GM23338 (cell line): ENCODE measurements at regions not wholly inside any gene's neighbourhood (a gene's known extent, or its start where the extent isn't known, plus 50 kb on each side); places are given as distances from the start of the nearest gene placed in this dataset.

ENCODE experiments used
- ATAC-seq: fragments of 200-7000 bp; cut with Tn5 transposase; 3 replicates; pipeline ENCODE4 v1.9.1; 2020
- DNase-seq: peaks from one replicate; pipeline ENCODE4 v3.0.0-alpha.2; 2015; ENCODE audit warnings: low spot score
- H2AFZ ChIP-seq: fragments of 200-600 bp; sonication (generic); 2 replicates; pipeline ENCODE4 v1.8.0; 2016; ENCODE audit warnings: antibody characterized with exemption, mild to moderate bottlenecking, moderate library complexity
- H3F3A ChIP-seq: fragments of 200-600 bp; sonication (generic); replicated peaks from 2 replicates; pipeline ENCODE4 v1.8.0; 2017; ENCODE audit warnings: antibody characterized with exemption, mixed run types, low read depth
- H3K27ac ChIP-seq: fragments of 200-600 bp; sonication (generic); 2 replicates; pipeline ENCODE4 v1.6.1; 2016; ENCODE audit warnings: low read depth
- H3K27me3 ChIP-seq: fragments of 200-600 bp; sonication (generic); 2 replicates; pipeline ENCODE4 v1.8.0; 2016; ENCODE audit warnings: mild to moderate bottlenecking, mixed run types, moderate library complexity; ENCODE audit not compliant: insufficient read depth
- H3K36me3 ChIP-seq: fragments of 200-600 bp; sonication (generic); 2 replicates; pipeline ENCODE4 v1.8.0; 2016; ENCODE audit warnings: mild to moderate bottlenecking; ENCODE audit not compliant: insufficient read depth
- H3K4me1 ChIP-seq: fragments of 200-600 bp; sonication (generic); 2 replicates; pipeline ENCODE4 v1.8.0; 2016; ENCODE audit warnings: mild to moderate bottlenecking, moderate library complexity; ENCODE audit not compliant: insufficient read depth
- H3K4me2 ChIP-seq: fragments of 200-600 bp; sonication (generic); 2 replicates; pipeline ENCODE4 v1.7.1; 2017; ENCODE audit warnings: mixed run types
- H3K4me3 ChIP-seq: fragments of 200-600 bp; sonication (generic); 2 replicates; pipeline ENCODE4 v1.6.1; 2016; ENCODE audit warnings: mixed run types
- H3K79me2 ChIP-seq: fragments of 200-600 bp; sonication (generic); replicated peaks from 2 replicates; pipeline ENCODE4 v1.8.0; 2017; ENCODE audit warnings: mild to moderate bottlenecking; ENCODE audit not compliant: insufficient read depth
- H3K9me2 ChIP-seq: fragments of 200-600 bp; sonication (generic); 2 replicates; pipeline ENCODE4 v1.8.0; 2017; ENCODE audit not compliant: insufficient read depth
- H4K20me1 ChIP-seq: fragments of 200-600 bp; sonication (generic); replicated peaks from 2 replicates; pipeline ENCODE4 v1.8.0; 2017; ENCODE audit warnings: mild to moderate bottlenecking; ENCODE audit not compliant: insufficient read depth
- H3K27ac Mint-ChIP-seq: 2 replicates; pipeline ENCODE4 v1.8.0; 2020; ENCODE audit warnings: inconsistent platforms, mild to moderate bottlenecking, moderate library complexity, mixed read lengths
- H3K27me3 Mint-ChIP-seq: 3 replicates; pipeline ENCODE4 v1.8.0; 2022; ENCODE audit warnings: low read depth, mild to moderate bottlenecking, moderate library complexity, mixed read lengths, inconsistent platforms; ENCODE audit not compliant: insufficient read depth, poor library complexity
- H3K36me3 Mint-ChIP-seq: 3 replicates; pipeline ENCODE4 v1.8.0; 2021; ENCODE audit warnings: low read depth, mild to moderate bottlenecking, inconsistent platforms, moderate library complexity, mixed read lengths
- H3K4me1 Mint-ChIP-seq: 3 replicates; pipeline ENCODE4 v1.8.0; 2020; ENCODE audit warnings: mild to moderate bottlenecking, inconsistent platforms, mixed read lengths
- H3K4me3 Mint-ChIP-seq: 3 replicates; pipeline ENCODE4 v1.8.0; 2021; ENCODE audit warnings: moderate library complexity, mild to moderate bottlenecking, inconsistent platforms, mixed read lengths
- H3K9me3 Mint-ChIP-seq: 3 replicates; pipeline ENCODE4 v1.8.0; 2020; ENCODE audit warnings: moderate library complexity, mild to moderate bottlenecking, inconsistent platforms, mixed read lengths
- CTCF ChIP-seq, 2 experiments: fragments of 200-600 bp in 1 of 2; sonication (generic) in 1 of 2; conservative IDR thresholded peaks; 2 replicates each; pipeline versions ENCODE4 v1.5.1 to v1.6.1; 2016 to 2017; ENCODE audit warnings: antibody characterized with exemption in 2 of 2, low read depth in 2 of 2, mild to moderate bottlenecking in 2 of 2, moderate library complexity in 1 of 2
- EZH2 ChIP-seq: fragments of 200-600 bp; sonication (generic); IDR thresholded peaks from one replicate; pipeline ENCODE4 v1.8.0; 2017; ENCODE audit warnings: antibody characterized with exemption, mild to moderate bottlenecking, low read depth; ENCODE audit not compliant: unreplicated experiment
- STAT1 ChIP-seq: IDR thresholded peaks from one replicate; pipeline ENCODE4 v1.6.1; 2016; ENCODE audit warnings: antibody characterized with exemption; ENCODE audit not compliant: unreplicated experiment
- ZNF114 ChIP-seq: fragments of 250-450 bp; sonication (Bioruptor Pico); IDR thresholded peaks from 2 replicates; pipeline ENCODE4 v1.5.0; 2020; ENCODE audit warnings: mild to moderate bottlenecking, moderate library complexity
- TF ChIP-seq, protein P1 (sequence below): fragments of 250-450 bp; sonication (Bioruptor Pico); IDR thresholded peaks from 2 replicates; pipeline ENCODE4 v1.5.0; 2020; ENCODE audit warnings: mild to moderate bottlenecking, moderate library complexity

DNA sequence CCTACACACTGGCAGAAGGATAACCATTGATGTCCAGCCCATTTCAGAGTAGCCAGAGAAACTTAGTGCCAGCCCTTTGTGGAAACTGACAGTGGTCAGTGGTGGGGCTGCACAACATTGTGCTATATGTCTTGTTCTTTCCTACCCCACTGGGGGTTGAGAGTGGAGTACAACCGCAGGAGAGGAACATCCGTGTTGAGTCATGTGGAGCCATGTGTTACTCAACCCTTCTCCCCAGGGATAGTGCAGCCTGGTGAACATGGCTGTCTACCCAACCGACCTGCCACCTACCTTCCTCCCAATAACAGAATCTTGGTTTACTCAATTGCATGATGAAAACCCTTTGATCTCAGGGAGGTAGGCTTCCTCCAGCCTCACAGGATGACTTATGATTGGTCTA, 65.3 kb upstream of the MAPK4 start (continued):
- TF ChIP-seq, protein P1, sequence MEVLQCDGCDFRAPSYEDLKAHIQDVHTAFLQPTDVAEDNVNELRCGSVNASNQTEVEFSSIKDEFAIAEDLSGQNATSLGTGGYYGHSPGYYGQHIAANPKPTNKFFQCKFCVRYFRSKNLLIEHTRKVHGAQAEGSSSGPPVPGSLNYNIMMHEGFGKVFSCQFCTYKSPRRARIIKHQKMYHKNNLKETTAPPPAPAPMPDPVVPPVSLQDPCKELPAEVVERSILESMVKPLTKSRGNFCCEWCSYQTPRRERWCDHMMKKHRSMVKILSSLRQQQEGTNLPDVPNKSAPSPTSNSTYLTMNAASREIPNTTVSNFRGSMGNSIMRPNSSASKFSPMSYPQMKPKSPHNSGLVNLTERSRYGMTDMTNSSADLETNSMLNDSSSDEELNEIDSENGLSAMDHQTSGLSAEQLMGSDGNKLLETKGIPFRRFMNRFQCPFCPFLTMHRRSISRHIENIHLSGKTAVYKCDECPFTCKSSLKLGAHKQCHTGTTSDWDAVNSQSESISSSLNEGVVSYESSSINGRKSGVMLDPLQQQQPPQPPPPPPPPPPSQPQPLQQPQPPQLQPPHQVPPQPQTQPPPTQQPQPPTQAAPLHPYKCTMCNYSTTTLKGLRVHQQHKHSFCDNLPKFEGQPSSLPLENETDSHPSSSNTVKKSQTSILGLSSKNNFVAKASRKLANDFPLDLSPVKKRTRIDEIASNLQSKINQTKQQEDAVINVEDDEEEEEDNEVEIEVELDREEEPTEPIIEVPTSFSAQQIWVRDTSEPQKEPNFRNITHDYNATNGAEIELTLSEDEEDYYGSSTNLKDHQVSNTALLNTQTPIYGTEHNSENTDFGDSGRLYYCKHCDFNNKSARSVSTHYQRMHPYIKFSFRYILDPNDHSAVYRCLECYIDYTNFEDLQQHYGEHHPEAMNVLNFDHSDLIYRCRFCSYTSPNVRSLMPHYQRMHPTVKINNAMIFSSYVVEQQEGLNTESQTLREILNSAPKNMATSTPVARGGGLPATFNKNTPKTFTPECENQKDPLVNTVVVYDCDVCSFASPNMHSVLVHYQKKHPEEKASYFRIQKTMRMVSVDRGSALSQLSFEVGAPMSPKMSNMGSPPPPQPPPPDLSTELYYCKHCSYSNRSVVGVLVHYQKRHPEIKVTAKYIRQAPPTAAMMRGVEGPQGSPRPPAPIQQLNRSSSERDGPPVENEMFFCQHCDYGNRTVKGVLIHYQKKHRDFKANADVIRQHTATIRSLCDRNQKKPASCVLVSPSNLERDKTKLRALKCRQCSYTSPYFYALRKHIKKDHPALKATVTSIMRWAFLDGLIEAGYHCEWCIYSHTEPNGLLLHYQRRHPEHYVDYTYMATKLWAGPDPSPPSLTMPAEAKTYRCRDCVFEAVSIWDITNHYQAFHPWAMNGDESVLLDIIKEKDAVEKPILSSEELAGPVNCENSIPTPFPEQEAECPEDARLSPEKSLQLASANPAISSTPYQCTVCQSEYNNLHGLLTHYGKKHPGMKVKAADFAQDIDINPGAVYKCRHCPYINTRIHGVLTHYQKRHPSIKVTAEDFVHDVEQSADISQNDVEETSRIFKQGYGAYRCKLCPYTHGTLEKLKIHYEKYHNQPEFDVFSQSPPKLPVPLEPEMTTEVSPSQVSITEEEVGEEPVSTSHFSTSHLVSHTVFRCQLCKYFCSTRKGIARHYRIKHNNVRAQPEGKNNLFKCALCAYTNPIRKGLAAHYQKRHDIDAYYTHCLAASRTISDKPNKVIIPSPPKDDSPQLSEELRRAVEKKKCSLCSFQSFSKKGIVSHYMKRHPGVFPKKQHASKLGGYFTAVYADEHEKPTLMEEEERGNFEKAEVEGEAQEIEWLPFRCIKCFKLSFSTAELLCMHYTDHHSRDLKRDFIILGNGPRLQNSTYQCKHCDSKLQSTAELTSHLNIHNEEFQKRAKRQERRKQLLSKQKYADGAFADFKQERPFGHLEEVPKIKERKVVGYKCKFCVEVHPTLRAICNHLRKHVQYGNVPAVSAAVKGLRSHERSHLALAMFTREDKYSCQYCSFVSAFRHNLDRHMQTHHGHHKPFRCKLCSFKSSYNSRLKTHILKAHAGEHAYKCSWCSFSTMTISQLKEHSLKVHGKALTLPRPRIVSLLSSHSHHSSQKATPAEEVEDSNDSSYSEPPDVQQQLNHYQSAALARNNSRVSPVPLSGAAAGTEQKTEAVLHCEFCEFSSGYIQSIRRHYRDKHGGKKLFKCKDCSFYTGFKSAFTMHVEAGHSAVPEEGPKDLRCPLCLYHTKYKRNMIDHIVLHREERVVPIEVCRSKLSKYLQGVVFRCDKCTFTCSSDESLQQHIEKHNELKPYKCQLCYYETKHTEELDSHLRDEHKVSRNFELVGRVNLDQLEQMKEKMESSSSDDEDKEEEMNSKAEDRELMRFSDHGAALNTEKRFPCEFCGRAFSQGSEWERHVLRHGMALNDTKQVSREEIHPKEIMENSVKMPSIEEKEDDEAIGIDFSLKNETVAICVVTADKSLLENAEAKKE (CRISPR knock-in tag), result no peak

DNA sequence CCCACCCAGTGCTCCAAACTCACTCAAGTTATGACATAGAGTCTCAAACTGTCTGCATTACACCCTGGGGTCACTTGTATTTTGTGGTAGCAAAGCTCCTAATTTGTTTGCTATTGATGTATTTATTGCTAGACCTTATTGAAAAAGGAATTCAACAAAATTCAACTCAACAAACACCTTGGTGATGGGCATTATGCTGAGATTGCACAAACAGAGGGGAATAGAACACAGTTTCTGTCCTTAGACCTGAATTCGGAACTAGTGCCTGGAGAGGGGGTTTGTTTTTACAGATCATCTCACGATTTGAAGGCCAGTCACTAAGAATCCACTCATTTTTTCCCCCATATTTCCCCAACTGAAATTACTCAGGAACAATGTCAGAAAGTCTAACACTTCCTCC, 53.5 kb upstream of the MAPK4 start:
- no peak overlapping the region for H3K27ac Mint-ChIP-seq
- H3K4me1 Mint-ChIP-seq, result peaks cover 7% of the 10 kb centered on the region
- no peak overlapping the region for H3K4me3 ChIP-seq
- H3K27ac ChIP-seq, result no peak overlapping the region
- H3K4me3 Mint-ChIP-seq, result no peak overlapping the region
- H3K9me3 Mint-ChIP-seq, result no peaks in the 10 kb centered on the region
- H3F3A ChIP-seq, result no peaks in the 10 kb centered on the region
- no peaks in the 10 kb centered on the region for H3K36me3 ChIP-seq
- DNase-seq (no peak), ATAC-seq (no peak)
- no peaks in the 10 kb centered on the region for H3K27me3 Mint-ChIP-seq
- no peaks in the 10 kb centered on the region for H3K4me1 ChIP-seq
- no peaks in the 10 kb centered on the region for H3K36me3 Mint-ChIP-seq
- no peak overlapping the region for H2AFZ ChIP-seq
- H4K20me1 ChIP-seq, result no peaks in the 10 kb centered on the region
- H3K27me3 ChIP-seq, result no peaks in the 10 kb centered on the region
- no peaks in the 10 kb centered on the region for H3K9me2 ChIP-seq
- H3K4me2 ChIP-seq, result no peak overlapping the region
- no peaks in the 10 kb centered on the region for H3K79me2 ChIP-seq
- TF ChIP-seq ZNF114 (CRISPR knock-in tag) (no peak), STAT1 (no peak), CTCF (conservative IDR thresholded peaks at IDR 0.05; ENCODE audit: low read depth in 2 of 2) (no peak), EZH2 (no peak)
- TF ChIP-seq, protein P1 (CRISPR knock-in tag), result no peak
